GM12892 (cell line): ENCODE measurements at regions not wholly inside any gene's neighbourhood (a gene's known extent, or its start where the extent isn't known, plus 50 kb on each side); places are given as distances from the start of the nearest gene placed in this dataset.

ENCODE experiments used
- POLR2A ChIP-seq: IDR thresholded peaks from 2 replicates; pipeline ENCODE4 v1.6.1; 2011; ENCODE audit warnings: low read depth, low read length, control low read depth
- POLR2AphosphoS5 ChIP-seq: IDR thresholded peaks from 2 replicates; pipeline ENCODE4 v1.6.1; 2011; ENCODE audit warnings: low read depth, low read length, control low read depth

GRCh38 chr1:166302989-166303758 lies 136.4 kb upstream of the FAM78B start:
- TF ChIP-seq POLR2A (no peak), POLR2AphosphoS5 (no peak)
